ENCODE measurements at regions not wholly inside any gene's neighbourhood (a gene's known extent, or its start where the extent isn't known, plus 50 kb on each side); places are given as distances from the start of the nearest gene placed in this dataset.

- CTCF ChIA-PET = interaction anchor here (0.6 to 1.1 kb wide), 3 partner anchors 18 to 101 kb away, joined by 3 to 4 read pairs (median 3); no protein-coding TSS in a partner anchor
- POLR2A ChIA-PET = no interaction called here
- Histone ChIP-seq H3K4me3 (ENCODE audit: low read depth, low read length) (no peak overlapping the region), H3K4me1 (ENCODE audit: control insufficient read depth, insufficient read depth, low read length) (no peaks in the 10 kb centered on the region), H3K36me3 (ENCODE audit: control insufficient read depth in 2 of 2, insufficient read depth in 1 of 2, low read length in 2 of 2) (no peaks in the 10 kb centered on the region), H3K27ac (ENCODE audit: extremely low read depth, low read depth, low read length) (no peak overlapping the region), H3K9me3 (ENCODE audit: control insufficient read depth, insufficient read depth, low read depth, low read length) (no peaks in the 10 kb centered on the region)
- no peak for TF ChIP-seq ZNF621 (tag by site-specific recombination; IDR thresholded peaks at IDR 0.05)
- no peak for TF ChIP-seq ZNF670 (tag by site-specific recombination; IDR thresholded peaks at IDR 0.05; ENCODE audit: low read depth)
- TF ChIP-seq ZNF580 (tag by site-specific recombination; IDR thresholded peaks at IDR 0.05) = no peak
- TF ChIP-seq ZIC2 (tag by site-specific recombination; IDR thresholded peaks at IDR 0.05) = peak; percentile 83
- TF ChIP-seq ZBTB20 (tag by site-specific recombination; IDR thresholded peaks at IDR 0.05) = peak; percentile 30; the same call in 1 of the 2 replicates
- peak; percentile 59 for TF ChIP-seq SP7 (tag by site-specific recombination; IDR thresholded peaks at IDR 0.05)
- TF ChIP-seq ZNF26 (tag by site-specific recombination; IDR thresholded peaks at IDR 0.05) = no peak
- peak; percentile 77; the same call in 1 of the 2 replicates for TF ChIP-seq ZSCAN30 (tag by site-specific recombination; IDR thresholded peaks at IDR 0.05)
These were observed 188.7 kb downstream of the CDC5L start for GRCh38 chr6:44576132-44576631.

GRCh38 chr6:44580901-44581300 lies 193.4 kb downstream of the CDC5L start:
- TF ChIP-seq KLF10 (tag by site-specific recombination; IDR thresholded peaks at IDR 0.05) (no peak), ZNF366 (tag by site-specific recombination; conservative IDR thresholded peaks at IDR 0.05) (no peak), ZNF843 (tag by site-specific recombination; IDR thresholded peaks at IDR 0.05) (no peak), IKZF3 (tag by site-specific recombination; IDR thresholded peaks at IDR 0.05) (no peak)
- H3K4me1 ChIP-seq (ENCODE audit: control insufficient read depth, insufficient read depth, low read length) = no peaks in the 10 kb centered on the region
- CTCF ChIA-PET = interaction anchor here (0.6 to 0.9 kb wide), 3 partner anchors 12 to 72 kb away, joined by 3 read pairs; no protein-coding TSS in a partner anchor

DNA sequence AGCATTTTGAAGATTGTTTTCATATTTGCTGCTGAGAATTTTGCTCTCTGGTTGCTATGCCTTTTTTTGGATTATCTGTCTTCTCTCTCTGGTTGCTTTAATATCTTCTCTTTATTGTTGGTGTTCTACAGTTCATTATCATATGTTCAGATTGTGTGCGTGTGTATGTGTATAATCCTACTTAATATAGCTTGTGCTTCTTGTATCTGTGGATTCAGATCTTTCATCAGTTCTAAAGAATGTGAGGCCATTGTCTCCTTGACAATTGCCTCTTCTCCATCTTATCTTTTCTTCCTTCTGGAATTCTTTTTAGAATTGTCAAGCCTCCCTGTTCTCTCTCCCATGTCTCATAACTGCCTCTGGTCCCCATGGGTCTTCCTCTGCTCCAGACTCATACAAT lies 195.4 kb downstream of the CDC5L start:
- CTCF ChIA-PET = no interaction called here
- POLR2A ChIA-PET = no interaction called here
- Histone ChIP-seq H3K9me3 (ENCODE audit: control insufficient read depth, insufficient read depth, low read depth, low read length) (no peaks in the 10 kb centered on the region), H3K36me3 (ENCODE audit: control insufficient read depth in 2 of 2, insufficient read depth in 1 of 2, low read length in 2 of 2) (no peaks in the 10 kb centered on the region), H3K27ac (ENCODE audit: extremely low read depth, low read depth, low read length) (no peak overlapping the region), H3K4me3 (ENCODE audit: low read depth, low read length) (no peak overlapping the region), H3K4me1 (ENCODE audit: control insufficient read depth, insufficient read depth, low read length) (no peaks in the 10 kb centered on the region)
- TF ChIP-seq ZNF558 (tag by site-specific recombination; IDR thresholded peaks at IDR 0.05) (peak; percentile 99), ZBTB1 (tag by site-specific recombination; IDR thresholded peaks at IDR 0.05) (no peak), ZXDB (tag by site-specific recombination; IDR thresholded peaks at IDR 0.05) (no peak), GLIS2 (tag by site-specific recombination; IDR thresholded peaks at IDR 0.05) (no peak), ZNF16 (tag by site-specific recombination; IDR thresholded peaks at IDR 0.05; ENCODE audit: low read depth) (no peak)

More at GRCh38 chr6:44580901-44581300, 193.4 kb downstream of the CDC5L start:
- Histone ChIP-seq H3K27ac (ENCODE audit: extremely low read depth, low read depth, low read length) (no peak overlapping the region), H3K4me3 (ENCODE audit: low read depth, low read length) (no peak overlapping the region), H3K9me3 (ENCODE audit: control insufficient read depth, insufficient read depth, low read depth, low read length) (no peaks in the 10 kb centered on the region), H3K36me3 (ENCODE audit: control insufficient read depth in 2 of 2, insufficient read depth in 1 of 2, low read length in 2 of 2) (no peaks in the 10 kb centered on the region)
- POLR2A ChIA-PET = no interaction called here

GRCh38 chr6:44590471-44590870 lies 203.0 kb downstream of the CDC5L start:
- no peak overlapping the region for H3K27ac ChIP-seq (ENCODE audit: extremely low read depth, low read depth, low read length)
- H3K4me1 ChIP-seq (ENCODE audit: control insufficient read depth, insufficient read depth, low read length) = no peaks in the 10 kb centered on the region
- POLR2A ChIA-PET = no interaction called here
- H3K36me3 ChIP-seq (ENCODE audit: control insufficient read depth in 2 of 2, insufficient read depth in 1 of 2, low read length in 2 of 2) = no peaks in the 10 kb centered on the region
- CTCF ChIA-PET = interaction anchor here (0.7 to 5.6 kb wide), 2 partner anchors 16 to 113 kb away, joined by 3 to 48 read pairs; no protein-coding TSS in a partner anchor
- TF ChIP-seq MEIS1 (CRISPR knock-in tag; IDR thresholded peaks at IDR 0.05; ENCODE audit: borderline replicate concordance) (no peak), SETDB1 (IDR thresholded peaks at IDR 0.05; ENCODE audit: insufficient read length, low read length) (no peak), ZNF302 (tag by site-specific recombination; IDR thresholded peaks at IDR 0.05; ENCODE audit: low read depth) (no peak), ZNF416 (tag by site-specific recombination; IDR thresholded peaks at IDR 0.05) (no peak), RBAK (tag by site-specific recombination; IDR thresholded peaks at IDR 0.05) (no peak)
- H3K9me3 ChIP-seq (ENCODE audit: control insufficient read depth, insufficient read depth, low read depth, low read length) = no peaks in the 10 kb centered on the region
- no peak overlapping the region for H3K4me3 ChIP-seq (ENCODE audit: low read depth, low read length)
